Lung (tissue), 11 donors: ENCODE measurements at regions not wholly inside any gene's neighbourhood (a gene's known extent, or its start where the extent isn't known, plus 50 kb on each side); places are given as distances from the start of the nearest gene placed in this dataset.
A peak's percentile ranks its signal among the peaks of the same experiment; 100 is the strongest.

Experiments used
- ATAC-seq: fragments of 200-7000 bp; cut with Tn5 transposase; one replicate; pipeline ENCODE4 v1.9.1; 2020; ENCODE audit warnings: moderate number of reproducible peaks; ENCODE audit not compliant: insufficient read depth, low FRiP score
- DNase-seq, 3 donors: peaks; one replicate each; pipeline ENCODE4 v3.0.0-alpha.2; 2013 to 2017
- H3K27ac ChIP-seq, 2 donors: one replicate each; pipeline ENCODE4 v1.5.1; 2013; ENCODE audit warnings: mild to moderate bottlenecking in 2 of 2, moderate library complexity in 2 of 2, control low read depth in 1 of 2, inconsistent platforms in 1 of 2, low read depth in 1 of 2, low read length in 1 of 2
- H3K27me3 ChIP-seq, 3 donors: one replicate each; pipeline ENCODE4 v1.5.1; 2013; ENCODE audit warnings: low read length in 2 of 3; ENCODE audit not compliant: control insufficient read depth in 3 of 3, insufficient read depth in 3 of 3
- H3K36me3 ChIP-seq, 4 donors: one replicate each; pipeline ENCODE4 v1.5.1; 2013; ENCODE audit warnings: low read length in 4 of 4, mild to moderate bottlenecking in 1 of 4, moderate library complexity in 1 of 4; ENCODE audit not compliant: control insufficient read depth in 4 of 4, insufficient read depth in 4 of 4
- H3K4me1 ChIP-seq, 5 donors: one replicate each; pipeline ENCODE4 v1.5.1; 2013; ENCODE audit warnings: low read length in 5 of 5, mild to moderate bottlenecking in 2 of 5, moderate library complexity in 1 of 5; ENCODE audit not compliant: control insufficient read depth in 5 of 5, insufficient read depth in 5 of 5
- H3K4me3 ChIP-seq: one replicate; pipeline ENCODE4 v1.5.1; 2013; ENCODE audit warnings: mild to moderate bottlenecking, control low read depth, moderate library complexity
- H3K9ac ChIP-seq, 2 donors: one replicate each; pipeline ENCODE4 v1.5.1; 2013; ENCODE audit warnings: low read length in 2 of 2, control low read depth in 1 of 2; ENCODE audit not compliant: insufficient read depth in 1 of 2
- H3K9me3 ChIP-seq, 4 donors: one replicate each; pipeline ENCODE4 v1.5.1; 2013; ENCODE audit warnings: low read length in 3 of 4, mild to moderate bottlenecking in 1 of 4, moderate library complexity in 1 of 4; ENCODE audit not compliant: control insufficient read depth in 4 of 4, insufficient read depth in 3 of 4
- WGBS, 2 donors: extraction: QIAGEN DNeasy Blood & Tissue Kit; methylation state at CpG; one replicate each; pipeline ENCODE4 v1.1.7; 2013; 5-methylcytosine and 5-hydroxymethylcytosine counted together
- TF ChIP-seq, protein P1 (sequence below): IDR thresholded peaks from 2 replicates; pipeline ENCODE4 v1.5.1; 2012; ENCODE audit warnings: mild to moderate bottlenecking; ENCODE audit errors: control extremely low read depth, extremely low read depth
- donor health status: control.
- donor health status: control.
- donor health status: Bipolar disorder and iron deficiency.
- donor health status: healthy.
- donor health status: DM: yes; HTN: yes; CAD: no.

DNA sequence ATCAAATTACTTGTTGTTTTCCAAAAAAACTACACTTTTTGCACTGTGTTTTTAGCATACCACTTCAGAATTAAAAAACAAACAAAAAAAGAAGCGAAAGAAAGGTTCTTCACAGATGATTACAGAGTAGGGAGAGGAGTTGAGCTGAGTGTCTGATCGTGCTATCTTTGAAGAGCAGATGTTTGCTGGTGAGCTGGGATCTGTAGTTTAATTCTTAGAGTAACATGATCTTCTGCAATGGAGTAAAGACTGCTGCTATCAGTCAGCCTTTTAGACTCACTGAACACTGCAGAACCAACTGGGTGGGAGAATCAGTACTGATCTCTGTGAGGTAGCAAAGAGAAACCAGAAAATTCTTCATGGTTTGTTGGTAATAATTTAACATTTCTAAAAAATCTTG lies 1197.8 kb upstream of the SORCS1 start:
- no peak overlapping the region for H3K27ac ChIP-seq
- H3K9ac ChIP-seq, result no peak overlapping the region
- WGBS, 2 donors, result 55 to 65% methylated on average over 2 of the region's 2 CpGs
- TF ChIP-seq, protein P1, sequence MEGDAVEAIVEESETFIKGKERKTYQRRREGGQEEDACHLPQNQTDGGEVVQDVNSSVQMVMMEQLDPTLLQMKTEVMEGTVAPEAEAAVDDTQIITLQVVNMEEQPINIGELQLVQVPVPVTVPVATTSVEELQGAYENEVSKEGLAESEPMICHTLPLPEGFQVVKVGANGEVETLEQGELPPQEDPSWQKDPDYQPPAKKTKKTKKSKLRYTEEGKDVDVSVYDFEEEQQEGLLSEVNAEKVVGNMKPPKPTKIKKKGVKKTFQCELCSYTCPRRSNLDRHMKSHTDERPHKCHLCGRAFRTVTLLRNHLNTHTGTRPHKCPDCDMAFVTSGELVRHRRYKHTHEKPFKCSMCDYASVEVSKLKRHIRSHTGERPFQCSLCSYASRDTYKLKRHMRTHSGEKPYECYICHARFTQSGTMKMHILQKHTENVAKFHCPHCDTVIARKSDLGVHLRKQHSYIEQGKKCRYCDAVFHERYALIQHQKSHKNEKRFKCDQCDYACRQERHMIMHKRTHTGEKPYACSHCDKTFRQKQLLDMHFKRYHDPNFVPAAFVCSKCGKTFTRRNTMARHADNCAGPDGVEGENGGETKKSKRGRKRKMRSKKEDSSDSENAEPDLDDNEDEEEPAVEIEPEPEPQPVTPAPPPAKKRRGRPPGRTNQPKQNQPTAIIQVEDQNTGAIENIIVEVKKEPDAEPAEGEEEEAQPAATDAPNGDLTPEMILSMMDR, result no peak
- H3K4me1 ChIP-seq, result no peaks in the 10 kb centered on the region
- H3K4me3 ChIP-seq, result no peak overlapping the region
- ATAC-seq, result no peak
- H3K27me3 ChIP-seq, result no peaks in the 10 kb centered on the region
- peaks cover 0 to under 1% (median 0%) of the 10 kb centered on the region in 4 donors for H3K9me3 ChIP-seq
- H3K36me3 ChIP-seq, result no peaks in the 10 kb centered on the region
- peak in 1 of 3 donors; percentile 6 for DNase-seq

DNA sequence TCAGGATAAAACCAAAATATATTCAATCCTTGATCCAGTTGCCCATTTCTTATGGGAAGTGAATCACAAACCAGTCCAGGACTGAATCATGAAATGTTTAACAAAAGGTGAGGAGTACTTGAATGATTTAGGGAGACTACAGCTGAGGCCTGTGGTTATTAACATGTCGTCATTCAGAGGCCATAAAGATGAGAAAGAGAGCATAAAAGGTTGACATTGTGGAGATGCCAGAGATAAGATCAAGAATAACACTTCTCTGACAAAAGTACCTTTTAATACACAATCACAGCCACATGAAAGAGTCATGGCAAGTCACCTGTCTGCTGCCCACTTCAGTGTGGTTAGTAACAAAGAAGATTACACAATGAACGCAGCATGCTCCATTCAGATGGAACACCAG lies 1195.7 kb upstream of the SORCS1 start:
- 51 to 64% methylated on average over 2 of the region's 2 CpGs for WGBS, 2 donors
- H3K9me3 ChIP-seq, result peaks cover 0 to 2% (median 0%) of the 10 kb centered on the region in 4 donors
- TF ChIP-seq, protein P1, result no peak

DNA sequence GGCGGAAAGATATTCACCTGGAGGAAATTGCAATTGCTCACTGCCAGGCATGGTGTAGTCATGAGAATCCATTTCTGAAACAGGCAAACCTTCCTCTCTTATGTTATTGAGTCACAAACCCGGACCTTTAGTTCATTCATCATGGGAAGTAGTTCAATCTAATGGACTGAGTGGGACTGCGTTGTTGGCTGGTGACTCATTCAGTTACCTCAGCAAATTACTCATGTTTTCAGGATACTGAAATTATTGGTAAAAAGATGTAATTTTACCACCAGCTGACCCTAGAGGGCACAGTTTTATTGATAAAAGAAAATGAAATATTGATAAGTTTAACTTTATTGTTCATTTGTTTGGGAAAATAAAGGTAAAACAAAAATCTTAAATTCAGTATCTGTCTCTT lies 1194.4 kb upstream of the SORCS1 start:
- H3K4me1 ChIP-seq, result no peaks in the 10 kb centered on the region
- 43 to 55% methylated on average over 3 of the region's 3 CpGs for WGBS, 2 donors
- H3K9me3 ChIP-seq, result peaks cover 0 to 2% (median 0%) of the 10 kb centered on the region in 4 donors
- H3K36me3 ChIP-seq, result no peaks in the 10 kb centered on the region
- no peak for ATAC-seq
- TF ChIP-seq, protein P1, result no peak
- H3K27ac ChIP-seq, result no peak overlapping the region
- H3K27me3 ChIP-seq, result no peaks in the 10 kb centered on the region
- no peak overlapping the region for H3K9ac ChIP-seq
- H3K4me3 ChIP-seq, result no peak overlapping the region
- DNase-seq, result no peak

More for the DNA sequence above, 1195.7 kb upstream of the SORCS1 start:
- DNase-seq (no peak), ATAC-seq (no peak)
- Histone ChIP-seq H3K27me3 (no peaks in the 10 kb centered on the region), H3K4me1 (no peaks in the 10 kb centered on the region), H3K9ac (no peak overlapping the region), H3K4me3 (no peak overlapping the region), H3K27ac (no peak overlapping the region), H3K36me3 (no peaks in the 10 kb centered on the region)

DNA sequence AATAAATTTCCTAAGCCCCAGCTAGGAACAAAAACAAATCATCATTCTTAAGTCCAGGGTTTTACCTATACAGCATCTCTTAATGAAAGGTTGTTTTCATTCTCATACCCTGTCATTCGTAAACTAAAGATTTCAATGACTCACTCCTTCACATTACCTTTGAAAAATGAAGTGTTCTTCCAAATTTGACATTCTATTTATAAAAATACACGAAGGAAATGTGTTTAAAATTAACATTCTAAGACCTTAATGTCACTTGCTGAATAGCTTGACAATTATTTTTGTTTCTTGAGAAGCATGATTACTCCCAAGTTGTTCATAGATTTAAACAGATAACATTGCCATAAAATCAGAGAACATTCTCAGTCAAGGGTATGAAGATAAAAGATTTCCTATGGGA lies 1188.3 kb upstream of the SORCS1 start:
- no peak overlapping the region for H3K9ac ChIP-seq
- ATAC-seq, result no peak

More for the DNA sequence above, 1188.3 kb upstream of the SORCS1 start:
- H3K4me3 ChIP-seq, result no peak overlapping the region
- no peaks in the 10 kb centered on the region for H3K36me3 ChIP-seq
- H3K9me3 ChIP-seq, result peaks cover 0 to 2% (median 0%) of the 10 kb centered on the region in 4 donors
- no peaks in the 10 kb centered on the region for H3K4me1 ChIP-seq
- DNase-seq, result no peak
- no peaks in the 10 kb centered on the region for H3K27me3 ChIP-seq
- H3K27ac ChIP-seq, result no peak overlapping the region
- WGBS, 2 donors, result 31 to 54% methylated on average over 2 of the region's 2 CpGs
- TF ChIP-seq, protein P1, result no peak
